WTC11 (cell line): ENCODE measurements at regions not wholly inside any gene's neighbourhood (a gene's known extent, or its start where the extent isn't known, plus 50 kb on each side); places are given as distances from the start of the nearest gene placed in this dataset.
A peak's percentile ranks its signal among the peaks of the same experiment; 100 is the strongest.

Experiments used
- ATAC-seq: fragments of 200-7000 bp; cut with Tn5 transposase; 2 replicates; pipeline ENCODE4 v1.10.0; 2021; ENCODE audit warnings: mild to moderate bottlenecking, moderate library complexity
- CTCF ChIA-PET: fragments of 300-600 bp; sonication (Branson Sonifier 250); formaldehyde crosslinking; loops from one replicate; lab custom pipeline; 2021; ENCODE audit warnings: antibody characterized with exemption; lab: Charles Lee
- POLR2A ChIA-PET: fragments of 350-600 bp; sonication (Branson Sonifier 250); formaldehyde crosslinking; loops from one replicate; lab custom pipeline; 2021; ENCODE audit warnings: antibody characterized with exemption; lab: Charles Lee
- DNase-seq: peaks from one replicate; pipeline ENCODE4 v3.0.0; 2021; ENCODE audit warnings: low spot score
- H3K27ac Mint-ChIP-seq: 2 replicates; pipeline ENCODE4 v1.8.0; 2021; ENCODE audit warnings: mixed read lengths
- H3K27me3 Mint-ChIP-seq: 2 replicates; pipeline ENCODE4 v1.8.0; 2021; ENCODE audit warnings: low read depth, mild to moderate bottlenecking, moderate library complexity, mixed read lengths
- H3K36me3 Mint-ChIP-seq: 2 replicates; pipeline ENCODE4 v1.8.0; 2021; ENCODE audit warnings: mixed read lengths
- H3K4me1 Mint-ChIP-seq: 2 replicates; pipeline ENCODE4 v1.8.0; 2022; ENCODE audit warnings: mixed read lengths
- H3K4me3 Mint-ChIP-seq: 2 replicates; pipeline ENCODE4 v1.8.0; 2021; ENCODE audit warnings: mild to moderate bottlenecking, moderate library complexity, mixed read lengths
- H3K9me3 Mint-ChIP-seq: 2 replicates; pipeline ENCODE4 v1.8.0; 2021; ENCODE audit warnings: mixed read lengths
- ATF1 ChIP-seq: sonication (generic); formaldehyde crosslinking; IDR thresholded peaks from 2 replicates; pipeline ENCODE4 v1.8.1; 2023; ENCODE audit warnings: mild to moderate bottlenecking, moderate library complexity, missing genetic modification reagents
- CREM ChIP-seq: sonication (generic); formaldehyde crosslinking; IDR thresholded peaks from 2 replicates; pipeline ENCODE4 v1.8.1; 2022; ENCODE audit warnings: mild to moderate bottlenecking, missing genetic modification reagents, moderate library complexity
- IRF2 ChIP-seq: sonication (generic); formaldehyde crosslinking; IDR thresholded peaks from 2 replicates; pipeline ENCODE4 v1.8.0; 2022; ENCODE audit warnings: low read depth, missing genetic modification reagents, borderline replicate concordance
- JUN ChIP-seq: sonication (generic); formaldehyde crosslinking; IDR thresholded peaks from 2 replicates; pipeline ENCODE4 v1.8.0; 2023; ENCODE audit warnings: mild to moderate bottlenecking, missing genetic modification reagents
- KAT7 ChIP-seq: sonication (generic); formaldehyde crosslinking; IDR thresholded peaks from 2 replicates; pipeline ENCODE4 v1.8.1; 2023; ENCODE audit warnings: missing genetic modification reagents, mild to moderate bottlenecking, borderline replicate concordance
- NR3C1 ChIP-seq: sonication (generic); formaldehyde crosslinking; conservative IDR thresholded peaks from 2 replicates; pipeline ENCODE4 v1.8.1; 2023; ENCODE audit warnings: low read depth, mild to moderate bottlenecking, missing genetic modification reagents
- OVOL2 ChIP-seq: fragments of 250-450 bp; sonication (Bioruptor Pico); IDR thresholded peaks from 2 replicates; pipeline ENCODE4 v1.9.0; 2021; ENCODE audit warnings: mild to moderate bottlenecking, borderline replicate concordance
- SOX15 ChIP-seq: fragments of 250-450 bp; sonication (Bioruptor Pico); IDR thresholded peaks from 2 replicates; pipeline ENCODE4 v1.9.0; 2021; ENCODE audit warnings: mild to moderate bottlenecking
- ZBTB21 ChIP-seq: sonication (generic); formaldehyde crosslinking; IDR thresholded peaks from 2 replicates; pipeline ENCODE4 v1.8.1; 2023; ENCODE audit warnings: mild to moderate bottlenecking, missing genetic modification reagents, borderline replicate concordance
- ZNF138 ChIP-seq: sonication (generic); formaldehyde crosslinking; conservative IDR thresholded peaks from 2 replicates; pipeline ENCODE4 v1.8.1; 2022; ENCODE audit warnings: mild to moderate bottlenecking, moderate library complexity, missing genetic modification reagents
- ZNF263 ChIP-seq: sonication (generic); formaldehyde crosslinking; IDR thresholded peaks from 2 replicates; pipeline ENCODE4 v1.8.1; 2022; ENCODE audit warnings: low read depth, mild to moderate bottlenecking, moderate library complexity, missing genetic modification reagents
- ZNF416 ChIP-seq: fragments of 250-450 bp; sonication (Bioruptor Pico); IDR thresholded peaks from 2 replicates; pipeline ENCODE4 v1.9.0; 2021; ENCODE audit warnings: mild to moderate bottlenecking, inconsistent platforms
- TF ChIP-seq, protein P1 (sequence below): sonication (generic); formaldehyde crosslinking; IDR thresholded peaks from 2 replicates; pipeline ENCODE4 v1.8.0; 2022; ENCODE audit warnings: missing genetic modification reagents
- TF ChIP-seq, protein P2 (sequence below): fragments of 200-600 bp; IDR thresholded peaks from 2 replicates; pipeline ENCODE4 v1.8.0; 2022; ENCODE audit warnings: antibody characterized with exemption
- TF ChIP-seq, protein P3 (sequence below): fragments of 250-450 bp; sonication (Bioruptor Pico); IDR thresholded peaks from 2 replicates; pipeline ENCODE4 v1.9.0; 2021; ENCODE audit warnings: mild to moderate bottlenecking

DNA sequence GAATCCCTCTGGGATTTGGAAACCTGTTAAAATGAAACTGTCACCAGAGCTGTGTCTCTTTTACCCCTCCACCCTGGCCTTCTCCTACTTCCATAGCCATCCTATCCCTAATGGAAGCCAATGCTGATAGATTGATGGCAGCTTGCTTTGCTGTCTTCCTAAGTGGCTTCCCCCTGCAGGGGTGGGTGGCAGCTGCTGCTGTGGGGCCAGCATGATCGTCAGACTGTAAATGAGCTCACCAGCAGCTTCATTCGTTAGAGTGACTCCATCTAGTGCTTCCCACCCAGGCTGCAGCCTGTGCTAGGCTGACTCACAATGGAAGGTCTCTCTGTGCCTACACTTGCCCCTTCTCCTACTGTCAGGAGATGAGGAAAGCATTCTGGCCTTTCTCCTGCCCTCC, 311.0 kb downstream of the BUD13 start (continued):
- TF ChIP-seq KAT7: no peak

DNA sequence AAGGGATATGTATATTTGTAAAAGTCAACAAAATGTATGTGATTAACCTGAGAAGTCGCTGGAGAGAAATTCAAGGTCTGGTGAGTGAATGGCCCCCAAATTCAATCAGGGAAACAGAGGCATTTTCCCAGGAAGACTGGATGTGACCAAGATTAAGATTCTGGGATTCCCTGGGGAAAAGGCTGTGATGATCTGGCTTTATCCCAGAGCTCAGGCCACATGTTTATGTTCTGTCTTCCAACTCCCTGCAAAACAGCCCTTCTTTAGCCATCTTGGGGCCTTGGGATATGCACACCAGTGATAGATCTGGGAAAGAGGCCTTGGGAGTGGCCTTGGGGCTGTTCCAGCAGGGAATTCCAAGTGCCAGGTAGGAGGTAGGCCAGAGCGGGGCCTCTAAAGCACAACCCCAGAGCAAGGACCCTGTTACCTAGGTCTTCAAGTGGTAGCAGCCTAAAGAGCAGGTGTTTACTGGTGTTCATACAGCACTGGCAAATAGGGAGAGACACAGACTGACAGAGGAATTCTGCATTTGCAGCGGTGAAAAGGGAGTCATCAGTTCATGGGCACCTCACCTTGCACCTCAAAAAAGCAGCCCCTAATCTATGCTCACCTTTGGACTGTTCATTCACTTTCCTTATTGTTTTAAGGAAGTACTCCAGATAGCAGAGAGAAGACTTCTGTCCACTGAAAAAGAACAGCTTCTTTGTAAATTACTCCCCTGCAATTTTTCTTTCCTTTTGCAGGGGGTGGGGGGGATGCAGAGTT, 312.4 kb downstream of the BUD13 start:
- peaks cover 4% of the 10 kb centered on the region; the same call in 1 of the 2 replicates for H3K9me3 Mint-ChIP-seq
- POLR2A ChIA-PET: no interaction called here
- H3K4me3 Mint-ChIP-seq: no peak overlapping the region
- TF ChIP-seq JUN (no peak), ZNF416 (CRISPR knock-in tag) (no peak)
- H3K36me3 Mint-ChIP-seq: 0 out of 2 replicates have a peak, but pooled peaks cover 3% of the 10 kb centered on the region
- DNase-seq (no peak), ATAC-seq (no peak)
- H3K27me3 Mint-ChIP-seq: peaks cover 4% of the 10 kb centered on the region; the same call in 1 of the 2 replicates
- H3K4me1 Mint-ChIP-seq: peaks cover 55% of the 10 kb centered on the region
- CTCF ChIA-PET: interaction anchor here (1.3 to 1.9 kb wide), 3 partner anchors 39 to 181 kb away, joined by 4 to 14 read pairs (median 7); no protein-coding TSS in a partner anchor
- H3K27ac Mint-ChIP-seq: no peak overlapping the region

DNA sequence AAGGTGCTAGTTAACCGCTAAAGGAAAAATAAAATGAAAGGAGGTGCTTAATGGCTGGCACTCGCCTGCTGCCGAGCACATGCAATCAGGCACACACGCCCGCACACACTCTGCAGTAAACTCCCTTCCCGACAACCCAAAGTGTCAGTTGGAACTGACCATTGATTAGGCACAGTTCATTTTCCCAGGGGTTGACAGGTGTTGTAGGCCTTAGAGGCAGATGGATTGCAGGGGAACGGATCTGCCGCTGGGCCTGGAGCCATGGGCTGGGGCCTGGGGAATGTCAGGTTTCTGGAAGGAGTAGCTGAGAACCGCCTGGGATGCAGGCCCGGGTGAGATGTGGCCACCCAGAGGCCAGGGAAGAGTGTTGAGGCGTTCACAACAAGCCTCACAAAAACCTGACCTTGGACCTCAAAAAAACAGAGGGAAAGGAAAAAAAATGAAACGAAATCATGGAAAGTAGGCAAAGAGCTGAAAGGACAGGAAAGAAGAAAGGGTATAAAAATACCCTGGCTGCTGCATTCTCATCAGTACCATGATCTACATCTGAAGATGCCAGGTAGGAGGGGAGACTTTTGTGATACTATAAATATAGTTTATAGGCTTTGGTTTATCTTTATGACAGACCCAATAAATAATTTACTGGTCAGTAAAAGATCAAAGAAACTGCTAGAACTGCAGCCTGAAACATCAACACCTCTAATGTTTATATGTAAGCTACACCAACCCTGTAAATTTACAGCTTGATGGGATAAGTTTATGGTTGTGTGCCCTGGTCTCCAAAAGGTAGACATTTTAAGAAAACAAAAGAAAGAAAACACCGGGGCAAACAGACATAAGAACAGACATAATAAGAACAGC, 313.4 kb downstream of the BUD13 start:
- peaks cover 4% of the 10 kb centered on the region; the same call in 1 of the 2 replicates for H3K27me3 Mint-ChIP-seq
- ChIA-PET POLR2A (no interaction called here), CTCF (interaction anchor here (1.3 to 1.9 kb wide), 3 partner anchors 40 to 182 kb away, joined by 4 to 14 read pairs (median 7); no protein-coding TSS in a partner anchor)
- H3K4me3 Mint-ChIP-seq: no peak overlapping the region
- peaks cover 62% of the 10 kb centered on the region for H3K4me1 Mint-ChIP-seq
- TF ChIP-seq, protein P1, sequence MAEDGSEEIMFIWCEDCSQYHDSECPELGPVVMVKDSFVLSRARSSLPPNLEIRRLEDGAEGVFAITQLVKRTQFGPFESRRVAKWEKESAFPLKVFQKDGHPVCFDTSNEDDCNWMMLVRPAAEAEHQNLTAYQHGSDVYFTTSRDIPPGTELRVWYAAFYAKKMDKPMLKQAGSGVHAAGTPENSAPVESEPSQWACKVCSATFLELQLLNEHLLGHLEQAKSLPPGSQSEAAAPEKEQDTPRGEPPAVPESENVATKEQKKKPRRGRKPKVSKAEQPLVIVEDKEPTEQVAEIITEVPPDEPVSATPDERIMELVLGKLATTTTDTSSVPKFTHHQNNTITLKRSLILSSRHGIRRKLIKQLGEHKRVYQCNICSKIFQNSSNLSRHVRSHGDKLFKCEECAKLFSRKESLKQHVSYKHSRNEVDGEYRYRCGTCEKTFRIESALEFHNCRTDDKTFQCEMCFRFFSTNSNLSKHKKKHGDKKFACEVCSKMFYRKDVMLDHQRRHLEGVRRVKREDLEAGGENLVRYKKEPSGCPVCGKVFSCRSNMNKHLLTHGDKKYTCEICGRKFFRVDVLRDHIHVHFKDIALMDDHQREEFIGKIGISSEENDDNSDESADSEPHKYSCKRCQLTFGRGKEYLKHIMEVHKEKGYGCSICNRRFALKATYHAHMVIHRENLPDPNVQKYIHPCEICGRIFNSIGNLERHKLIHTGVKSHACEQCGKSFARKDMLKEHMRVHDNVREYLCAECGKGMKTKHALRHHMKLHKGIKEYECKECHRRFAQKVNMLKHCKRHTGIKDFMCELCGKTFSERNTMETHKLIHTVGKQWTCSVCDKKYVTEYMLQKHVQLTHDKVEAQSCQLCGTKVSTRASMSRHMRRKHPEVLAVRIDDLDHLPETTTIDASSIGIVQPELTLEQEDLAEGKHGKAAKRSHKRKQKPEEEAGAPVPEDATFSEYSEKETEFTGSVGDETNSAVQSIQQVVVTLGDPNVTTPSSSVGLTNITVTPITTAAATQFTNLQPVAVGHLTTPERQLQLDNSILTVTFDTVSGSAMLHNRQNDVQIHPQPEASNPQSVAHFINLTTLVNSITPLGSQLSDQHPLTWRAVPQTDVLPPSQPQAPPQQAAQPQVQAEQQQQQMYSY (CRISPR knock-in tag): no peak
- H3K36me3 Mint-ChIP-seq: no peaks in the 10 kb centered on the region
- DNase-seq (no peak), ATAC-seq (peak; percentile 43)
- H3K9me3 Mint-ChIP-seq: no peaks in the 10 kb centered on the region
- no peak overlapping the region for H3K27ac Mint-ChIP-seq

DNA sequence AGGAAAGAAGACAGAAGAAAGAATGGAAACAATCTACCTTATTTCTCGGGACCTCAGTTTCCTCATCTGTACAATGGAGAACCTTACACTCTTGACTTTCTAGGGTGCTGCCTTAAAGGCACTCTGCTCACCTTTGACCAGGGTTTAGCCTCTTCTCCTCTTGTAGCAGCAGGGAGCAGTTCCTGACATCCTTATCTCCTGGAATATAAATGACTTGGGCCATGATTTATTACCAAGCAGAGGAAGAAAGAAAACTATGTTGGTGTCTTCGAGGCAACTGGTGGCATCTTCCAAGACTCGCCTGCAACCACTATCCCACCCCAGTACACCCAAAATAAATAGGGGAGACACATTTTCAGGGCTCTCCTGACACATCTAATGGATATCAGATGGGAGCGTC, 314.2 kb downstream of the BUD13 start:
- ChIA-PET CTCF (interaction anchor here (1.3 to 1.8 kb wide), 2 partner anchors 100 to 183 kb away, joined by 4 to 7 read pairs; no protein-coding TSS in a partner anchor), POLR2A (no interaction called here)
- Mint-ChIP-seq H3K4me1 (peaks cover 61% of the 10 kb centered on the region), H3K4me3 (no peak overlapping the region), H3K27me3 (peaks cover 4% of the 10 kb centered on the region), H3K27ac (no peak overlapping the region), H3K36me3 (peaks cover 3% of the 10 kb centered on the region), H3K9me3 (no peaks in the 10 kb centered on the region)
- ATAC-seq: no peak
- TF ChIP-seq ZBTB21 (CRISPR knock-in tag) (no peak), ZNF416 (CRISPR knock-in tag) (no peak), OVOL2 (CRISPR knock-in tag) (no peak), SOX15 (no peak), ZNF138 (no peak), IRF2 (CRISPR knock-in tag) (no peak), NR3C1 (CRISPR knock-in tag) (no peak), CREM (CRISPR knock-in tag) (no peak), ATF1 (CRISPR knock-in tag) (no peak), ZNF263 (CRISPR knock-in tag) (no peak)
- TF ChIP-seq, protein P2, sequence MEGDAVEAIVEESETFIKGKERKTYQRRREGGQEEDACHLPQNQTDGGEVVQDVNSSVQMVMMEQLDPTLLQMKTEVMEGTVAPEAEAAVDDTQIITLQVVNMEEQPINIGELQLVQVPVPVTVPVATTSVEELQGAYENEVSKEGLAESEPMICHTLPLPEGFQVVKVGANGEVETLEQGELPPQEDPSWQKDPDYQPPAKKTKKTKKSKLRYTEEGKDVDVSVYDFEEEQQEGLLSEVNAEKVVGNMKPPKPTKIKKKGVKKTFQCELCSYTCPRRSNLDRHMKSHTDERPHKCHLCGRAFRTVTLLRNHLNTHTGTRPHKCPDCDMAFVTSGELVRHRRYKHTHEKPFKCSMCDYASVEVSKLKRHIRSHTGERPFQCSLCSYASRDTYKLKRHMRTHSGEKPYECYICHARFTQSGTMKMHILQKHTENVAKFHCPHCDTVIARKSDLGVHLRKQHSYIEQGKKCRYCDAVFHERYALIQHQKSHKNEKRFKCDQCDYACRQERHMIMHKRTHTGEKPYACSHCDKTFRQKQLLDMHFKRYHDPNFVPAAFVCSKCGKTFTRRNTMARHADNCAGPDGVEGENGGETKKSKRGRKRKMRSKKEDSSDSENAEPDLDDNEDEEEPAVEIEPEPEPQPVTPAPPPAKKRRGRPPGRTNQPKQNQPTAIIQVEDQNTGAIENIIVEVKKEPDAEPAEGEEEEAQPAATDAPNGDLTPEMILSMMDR: no peak
- TF ChIP-seq, protein P3, sequence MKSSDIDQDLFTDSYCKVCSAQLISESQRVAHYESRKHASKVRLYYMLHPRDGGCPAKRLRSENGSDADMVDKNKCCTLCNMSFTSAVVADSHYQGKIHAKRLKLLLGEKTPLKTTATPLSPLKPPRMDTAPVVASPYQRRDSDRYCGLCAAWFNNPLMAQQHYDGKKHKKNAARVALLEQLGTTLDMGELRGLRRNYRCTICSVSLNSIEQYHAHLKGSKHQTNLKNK (CRISPR knock-in tag): no peak
- no peak for DNase-seq
